Stomach (tissue), 4 donors: ENCODE measurements at regions not wholly inside any gene's neighbourhood (a gene's known extent, or its start where the extent isn't known, plus 50 kb on each side); places are given as distances from the start of the nearest gene placed in this dataset.

ENCODE experiments used
- CTCF ChIP-seq, 7 experiments: fragments of 450-650 bp in 4 of 7; fragments of 200-600 bp in 3 of 7; sonication (generic) in 3 of 7; IDR thresholded peaks; one replicate each; pipeline ENCODE4 v1.5.1; 2016 to 2019; ENCODE audit warnings: antibody characterized with exemption in 7 of 7, control low read depth in 2 of 7, mild to moderate bottlenecking in 1 of 7
- POLR2A ChIP-seq, 4 donors: fragments of 450-650 bp; IDR thresholded peaks; one replicate each; pipeline ENCODE4 v1.6.1; 2016; ENCODE audit warnings: antibody characterized with exemption in 4 of 4, control low read depth in 2 of 4, mild to moderate bottlenecking in 1 of 4, moderate library complexity in 1 of 4
- POLR2AphosphoS5 ChIP-seq, 3 donors: sonication (generic); formaldehyde crosslinking; IDR thresholded peaks; one replicate each; pipeline ENCODE4 v1.6.1; 2016; ENCODE audit warnings: antibody characterized with exemption in 3 of 3

- TF ChIP-seq POLR2A (IDR thresholded peaks at IDR 0.05) (no peak), CTCF (IDR thresholded peaks at IDR 0.05) (no peak), POLR2AphosphoS5 (IDR thresholded peaks at IDR 0.05) (no peak)
Observed at GRCh38 chr13:47188802-47189201, 291.9 kb upstream of the HTR2A start.
